Occipital lobe (tissue), 1 donor: ENCODE measurements at regions not wholly inside any gene's neighbourhood (a gene's known extent, or its start where the extent isn't known, plus 50 kb on each side); places are given as distances from the start of the nearest gene placed in this dataset.

Source experiments
- DNase-seq: peaks from one replicate; lab custom pipeline; 2025; lab: John Stamatoyannopoulos, UW

- DNase-seq, result no peak
These were observed 788.9 kb downstream of the UQCRFS1 start for GRCh38 chr19:28424077-28424476.

- no peak for DNase-seq
These were observed 789.9 kb downstream of the UQCRFS1 start for GRCh38 chr19:28422791-28423650.

GRCh38 chr19:28422046-28422445 is 790.9 kb downstream of the UQCRFS1 start:
- no peak for DNase-seq

- DNase-seq, result no peak
These were observed 792.0 kb downstream of the UQCRFS1 start for GRCh38 chr19:28420811-28421550.

GRCh38 chr19:28419312-28419711 is 793.6 kb downstream of the UQCRFS1 start:
- no peak for DNase-seq

- DNase-seq, result no peak
These were observed 795.6 kb downstream of the UQCRFS1 start for GRCh38 chr19:28417361-28417760.

- no peak for DNase-seq
These were observed 796.7 kb downstream of the UQCRFS1 start for GRCh38 chr19:28416245-28416644.

GRCh38 chr19:28414748-28415147 is 798.2 kb downstream of the UQCRFS1 start:
- DNase-seq, result no peak

GRCh38 chr19:28409859-28410258 is 803.1 kb downstream of the UQCRFS1 start:
- no peak for DNase-seq

GRCh38 chr19:28406966-28407365 is 806.0 kb downstream of the UQCRFS1 start:
- DNase-seq, result no peak

GRCh38 chr19:28405346-28405742 is 807.6 kb downstream of the UQCRFS1 start:
- no peak for DNase-seq

GRCh38 chr19:28404472-28404871 is 808.5 kb downstream of the UQCRFS1 start:
- no peak for DNase-seq

GRCh38 chr19:28403690-28404089 is 809.3 kb downstream of the UQCRFS1 start:
- DNase-seq, result no peak

GRCh38 chr19:28402701-28403290 is 810.2 kb downstream of the UQCRFS1 start:
- DNase-seq, result no peak

GRCh38 chr19:28401739-28402424 is 811.1 kb downstream of the UQCRFS1 start:
- DNase-seq, result no peak

GRCh38 chr19:28400953-28401671 is 811.8 kb downstream of the UQCRFS1 start:
- no peak for DNase-seq

- no peak for DNase-seq
These were observed 813.8 kb downstream of the UQCRFS1 start for GRCh38 chr19:28399187-28399586.

- DNase-seq, result no peak
These were observed 815.2 kb downstream of the UQCRFS1 start for GRCh38 chr19:28397800-28398199.

GRCh38 chr19:28397306-28397705 is 815.6 kb downstream of the UQCRFS1 start:
- no peak for DNase-seq

GRCh38 chr19:28396287-28396831 is 816.6 kb downstream of the UQCRFS1 start:
- no peak for DNase-seq

- no peak for DNase-seq
These were observed 818.2 kb downstream of the UQCRFS1 start for GRCh38 chr19:28394725-28395124.
